Ascending aorta (tissue), 2 donors: ENCODE measurements at regions not wholly inside any gene's neighbourhood (a gene's known extent, or its start where the extent isn't known, plus 50 kb on each side); places are given as distances from the start of the nearest gene placed in this dataset.

Experiments
- DNase-seq, 2 donors: peaks; one replicate each; pipeline ENCODE4 v3.0.0-alpha.2; 2019; ENCODE audit warnings: low spot score in 2 of 2
- H3K27ac ChIP-seq, 2 donors: fragments of 200-600 bp; sonication (generic); one replicate each; pipeline ENCODE4 v1.5.1; 2016 to 2017; ENCODE audit warnings: mild to moderate bottlenecking in 1 of 2
- H3K27me3 ChIP-seq: fragments of 200-600 bp; sonication (generic); one replicate; pipeline ENCODE4 v1.5.1; 2017
- H3K36me3 ChIP-seq, 2 donors: fragments of 200-600 bp; sonication (generic); one replicate each; pipeline ENCODE4 v1.5.1; 2016
- H3K4me1 ChIP-seq, 2 donors: fragments of 200-600 bp; sonication (generic); one replicate each; pipeline ENCODE4 v1.5.1; 2016 to 2017; ENCODE audit warnings: mild to moderate bottlenecking in 1 of 2
- H3K4me3 ChIP-seq, 2 donors: fragments of 200-600 bp; sonication (generic); one replicate each; pipeline ENCODE4 v1.5.1; 2016 to 2017; ENCODE audit warnings: mild to moderate bottlenecking in 1 of 2
- H3K9me3 ChIP-seq, 2 donors: fragments of 200-600 bp; sonication (generic); one replicate each; pipeline ENCODE4 v1.5.1; 2016
- CTCF ChIP-seq, 3 experiments: fragments of 200-600 bp in 2 of 3; fragments of 450-650 bp in 1 of 3; sonication (generic) in 2 of 3; IDR thresholded peaks; one replicate each; pipeline ENCODE4 v1.5.1; 2016 to 2019; ENCODE audit warnings: antibody characterized with exemption in 3 of 3, mild to moderate bottlenecking in 1 of 3, moderate library complexity in 1 of 3
- intact Hi-C: fragments of 100-400 bp; cut with DNase I; formaldehyde crosslinking; loops from one replicate; pipeline ENCODE4 v1.15.1; 2023

- H3K9me3 ChIP-seq, result no peaks in the 10 kb centered on the region
- no peaks in the 10 kb centered on the region for H3K36me3 ChIP-seq
- no peak overlapping the region for H3K4me3 ChIP-seq
- no peaks in the 10 kb centered on the region for H3K27me3 ChIP-seq
- peaks cover 5 to 13% of the 10 kb centered on the region in 2 donors for H3K4me1 ChIP-seq
- TF ChIP-seq CTCF (IDR thresholded peaks at IDR 0.05), result no peak
- intact Hi-C loops, result no loop called here
- no peak for DNase-seq
- peak overlapping the region; percentile 17 to 40 for H3K27ac ChIP-seq
Measured at GRCh38 chr9:118991366-118992285, 377.6 kb downstream of the BRINP1 start.

- no peak for TF ChIP-seq CTCF (IDR thresholded peaks at IDR 0.05)
- H3K4me3 ChIP-seq, result no peak overlapping the region
Measured at GRCh38 chr9:118992813-118993794, 376.1 kb downstream of the BRINP1 start.

GRCh38 chr9:118993965-118994364 lies 375.3 kb downstream of the BRINP1 start:
- Histone ChIP-seq H3K4me3 (no peak overlapping the region), H3K4me1 (peaks cover 5 to 13% of the 10 kb centered on the region in 2 donors), H3K27me3 (no peaks in the 10 kb centered on the region), H3K9me3 (no peaks in the 10 kb centered on the region), H3K36me3 (no peaks in the 10 kb centered on the region), H3K27ac (no peak overlapping the region)
- no peak for TF ChIP-seq CTCF (IDR thresholded peaks at IDR 0.05)
- no peak for DNase-seq
- intact Hi-C loops, result no loop called here

More at GRCh38 chr9:118992813-118993794, 376.1 kb downstream of the BRINP1 start:
- no peak overlapping the region for H3K27ac ChIP-seq
- no peaks in the 10 kb centered on the region for H3K27me3 ChIP-seq
- intact Hi-C loops, result no loop called here
- no peaks in the 10 kb centered on the region for H3K36me3 ChIP-seq
- H3K9me3 ChIP-seq, result no peaks in the 10 kb centered on the region
- no peak for DNase-seq
- H3K4me1 ChIP-seq, result peaks cover 5 to 13% of the 10 kb centered on the region in 2 donors

GRCh38 chr9:119002491-119002890 lies 366.7 kb downstream of the BRINP1 start:
- no peaks in the 10 kb centered on the region for H3K36me3 ChIP-seq
- DNase-seq, result no peak
- intact Hi-C loops, result loop anchor here (10.0 kb wide), 1 partner anchor 428 kb away; no protein-coding TSS in a partner anchor
- peaks cover 9 to 27% of the 10 kb centered on the region in 2 donors for H3K4me1 ChIP-seq
- H3K9me3 ChIP-seq, result no peaks in the 10 kb centered on the region
- H3K27ac ChIP-seq, result peak overlapping the region; percentile 80 to 84
- H3K4me3 ChIP-seq, result no peak overlapping the region
- no peak for TF ChIP-seq CTCF (IDR thresholded peaks at IDR 0.05)
- no peaks in the 10 kb centered on the region for H3K27me3 ChIP-seq

- Histone ChIP-seq H3K4me3 (no peak overlapping the region), H3K27ac (peak overlapping the region; percentile 80 to 84), H3K27me3 (no peaks in the 10 kb centered on the region), H3K4me1 (peaks cover 9 to 27% of the 10 kb centered on the region in 2 donors), H3K36me3 (no peaks in the 10 kb centered on the region), H3K9me3 (no peaks in the 10 kb centered on the region)
- TF ChIP-seq CTCF (IDR thresholded peaks at IDR 0.05), result no peak
- intact Hi-C loops, result loop anchor here (1.0 to 10.0 kb wide), 2 partner anchors 24 to 428 kb away; no protein-coding TSS in a partner anchor
- no peak for DNase-seq
Measured at GRCh38 chr9:119003201-119003611, 366.0 kb downstream of the BRINP1 start.
